ENCODE measurements at regions not wholly inside any gene's neighbourhood (a gene's known extent, or its start where the extent isn't known, plus 50 kb on each side); places are given as distances from the start of the nearest gene placed in this dataset.

- TF ChIP-seq E2F8 (IDR thresholded peaks at IDR 0.05; ENCODE audit: low read depth, partially characterized antibody), result no peak
These were observed 82.0 kb upstream of the PDZD8 start (continued) for GRCh38 chr10:117457071-117457810.

DNA sequence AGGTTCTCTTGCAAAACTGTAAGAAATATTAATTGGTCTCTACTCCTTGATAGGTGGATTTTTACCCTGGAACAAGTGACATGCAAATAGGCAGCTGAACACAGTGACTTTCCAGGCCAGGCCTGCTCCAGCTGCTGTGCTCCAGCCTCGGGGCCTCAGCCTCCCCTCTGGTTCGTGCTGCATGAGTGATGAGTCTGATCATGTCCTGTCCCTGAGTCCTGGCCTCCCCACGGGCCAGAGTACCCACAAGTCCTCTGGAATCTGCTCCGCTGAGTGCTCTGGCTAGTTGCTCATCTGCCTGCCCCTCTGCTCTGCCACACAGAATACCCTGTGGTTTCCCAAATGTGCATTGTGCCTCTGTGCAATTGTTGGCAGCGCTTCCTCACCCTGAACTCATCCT is 80.1 kb upstream of the PDZD8 start:
- no peak overlapping the region for H3K27ac ChIP-seq (ENCODE audit: control insufficient read depth, insufficient read depth)
- no peak overlapping the region for H3K4me2 ChIP-seq (ENCODE audit: control insufficient read depth, insufficient read depth)
- no peaks in the 10 kb centered on the region for H3K27me3 ChIP-seq (replicated peaks in 1 of 2; ENCODE audit: control insufficient read depth in 2 of 2, insufficient read depth in 2 of 2, low read length in 1 of 2)
- no peaks in the 10 kb centered on the region for H3K79me2 ChIP-seq (ENCODE audit: control insufficient read depth, insufficient read depth, low read length)
- no peaks in the 10 kb centered on the region; the same call in 2 of the 3 replicates for H3K9me3 ChIP-seq (replicated peaks; ENCODE audit: control insufficient read depth, insufficient read depth, low read length)
- no peak overlapping the region for H2AFZ ChIP-seq (ENCODE audit: control insufficient read depth, low read depth, low read length)
- TF ChIP-seq CBX3 (IDR thresholded peaks at IDR 0.05; ENCODE audit: borderline replicate concordance, low read depth) (no peak), E4F1 (IDR thresholded peaks at IDR 0.05; ENCODE audit: borderline replicate concordance, partially characterized antibody) (no peak), RAD21 (IDR thresholded peaks at IDR 0.05; ENCODE audit: insufficient read depth, low read depth, low read length) (no peak), ZBTB11 (CRISPR knock-in tag; IDR thresholded peaks at IDR 0.05) (no peak), JUNB (IDR thresholded peaks at IDR 0.05) (no peak), WRNIP1 (IDR thresholded peaks at IDR 0.05; ENCODE audit: borderline replicate concordance, low read depth, low read length) (no peak), SRF (IDR thresholded peaks at IDR 0.05; ENCODE audit: low read depth in 2 of 2, low read length in 2 of 2) (no peak), SP1 (IDR thresholded peaks at IDR 0.05; ENCODE audit: low read depth, low read length) (no peak)
- in situ Hi-C loops (cut with MboI), result no loop called here
- H3K9ac ChIP-seq (ENCODE audit: control insufficient read depth, insufficient read depth, low read length), result no peak overlapping the region
- no peaks in the 10 kb centered on the region for H4K20me1 ChIP-seq (ENCODE audit: control insufficient read depth, insufficient read depth)
- no peak overlapping the region for H3K4me3 ChIP-seq
- no peaks in the 10 kb centered on the region for H3K36me3 ChIP-seq (ENCODE audit: control insufficient read depth in 2 of 2, insufficient read depth in 2 of 2, low read length in 1 of 2)
- no peaks in the 10 kb centered on the region for H3K4me1 ChIP-seq (ENCODE audit: control insufficient read depth, insufficient read depth, low read length)
- FAIRE-seq (no peak), ATAC-seq (no peak), DNase-seq (ENCODE audit: low read depth, low spot score) (no peak)
- WGBS (ENCODE audit: insufficient coverage, insufficient replicate concordance, low lambda C conversion rate, missing lambda C conversion rate), result 10% methylated on average over 5 of the region's 5 CpGs
- ChIA-PET SMC1A (ENCODE audit: uncharacterized antibody, unreplicated experiment) (interaction anchor here (0.8 kb wide), 1 partner anchor 16 kb away, joined by 3 read pairs; no protein-coding TSS in a partner anchor), POLR2A (no interaction called here), CTCF (interaction anchor here (1.0 kb wide), 1 partner anchor 9 kb away, joined by 4 read pairs; no protein-coding TSS in a partner anchor), RAD21 (ENCODE audit: unreplicated experiment) (no interaction called here)
- intact Hi-C loops (cut with micrococcal nuclease; ENCODE audit: unreplicated experiment), result no loop called here
- BruUV-seq (replicated peaks), result no TSS peak
